GM12865 (cell line): ENCODE measurements at regions not wholly inside any gene's neighbourhood (a gene's known extent, or its start where the extent isn't known, plus 50 kb on each side); places are given as distances from the start of the nearest gene placed in this dataset.

Experiments used
- DNase-seq: peaks from one replicate; pipeline ENCODE4 v3.0.0; 2010; ENCODE audit warnings: low read depth
- H3K4me3 ChIP-seq: 2 replicates; pipeline ENCODE4 v1.5.1; 2011; ENCODE audit warnings: mild to moderate bottlenecking, low read depth, low read length, control low read depth
- CTCF ChIP-seq: IDR thresholded peaks from 2 replicates; pipeline ENCODE4 v1.5.1; 2011; ENCODE audit warnings: low read length, control low read depth, low read depth, inconsistent platforms; ENCODE audit not compliant: insufficient read depth; ENCODE audit errors: missing control alignments

GRCh38 chr12:105462831-105463230 lies 132.3 kb downstream of the C12orf75 start:
- H3K4me3 ChIP-seq: no peak overlapping the region
- DNase-seq: no peak
- TF ChIP-seq CTCF: no peak

GRCh38 chr12:105464406-105464805 lies 133.9 kb downstream of the C12orf75 start:
- no peak for DNase-seq
- no peak overlapping the region for H3K4me3 ChIP-seq
- TF ChIP-seq CTCF: no peak

GRCh38 chr12:105466231-105466900 lies 135.9 kb downstream of the C12orf75 start:
- TF ChIP-seq CTCF: no peak
- peak; percentile 2 for DNase-seq
- no peak overlapping the region for H3K4me3 ChIP-seq

GRCh38 chr12:105466901-105467598 lies 136.6 kb downstream of the C12orf75 start:
- TF ChIP-seq CTCF: no peak
- no peak for DNase-seq
- no peak overlapping the region for H3K4me3 ChIP-seq

- DNase-seq: no peak
- no peak overlapping the region for H3K4me3 ChIP-seq
- no peak for TF ChIP-seq CTCF
Observed at GRCh38 chr12:105467710-105468366, 137.3 kb downstream of the C12orf75 start.

GRCh38 chr12:105468464-105468863 lies 138.0 kb downstream of the C12orf75 start:
- no peak for DNase-seq
- TF ChIP-seq CTCF: no peak

More at GRCh38 chr12:105468464-105468863, 138.0 kb downstream of the C12orf75 start:
- H3K4me3 ChIP-seq: no peak overlapping the region
